ENCODE measurements at regions not wholly inside any gene's neighbourhood (a gene's known extent, or its start where the extent isn't known, plus 50 kb on each side); places are given as distances from the start of the nearest gene placed in this dataset.

- no peak for TF ChIP-seq FOXM1 (IDR thresholded peaks at IDR 0.05; ENCODE audit: borderline replicate concordance, low read depth)
Observed at GRCh38 chr1:55560266-55560665, 345.1 kb upstream of the USP24 start.

- no peak for TF ChIP-seq NFIC (IDR thresholded peaks at IDR 0.05)
- no peak for TF ChIP-seq TAF1 (IDR thresholded peaks at IDR 0.05; ENCODE audit: low read depth)
- TF ChIP-seq CEBPB (IDR thresholded peaks at IDR 0.05) = no peak
- TF ChIP-seq FOXM1 (IDR thresholded peaks at IDR 0.05; ENCODE audit: borderline replicate concordance, low read depth) = no peak
Observed at GRCh38 chr1:55559842-55560241, 344.7 kb upstream of the USP24 start.

- TF ChIP-seq TEAD4 (IDR thresholded peaks at IDR 0.05) (no peak), USF1 (IDR thresholded peaks at IDR 0.05) (no peak), RAD21 (IDR thresholded peaks at IDR 0.05; ENCODE audit: low read depth) (no peak), CREB1 (IDR thresholded peaks at IDR 0.05; ENCODE audit: low read depth) (no peak), CEBPB (IDR thresholded peaks at IDR 0.05) (no peak), FOXM1 (IDR thresholded peaks at IDR 0.05; ENCODE audit: borderline replicate concordance, low read depth) (no peak), TAF1 (IDR thresholded peaks at IDR 0.05; ENCODE audit: low read depth) (no peak), YY1 (IDR thresholded peaks at IDR 0.05; ENCODE audit: low read depth) (no peak), EP300 (IDR thresholded peaks at IDR 0.05; ENCODE audit: borderline replicate concordance) (no peak), ZBTB7A (IDR thresholded peaks at IDR 0.05; ENCODE audit: low read depth) (no peak), TCF12 (IDR thresholded peaks at IDR 0.05; ENCODE audit: low read depth) (no peak), NFIC (IDR thresholded peaks at IDR 0.05) (no peak), EGR1 (IDR thresholded peaks at IDR 0.05) (no peak), MAX (IDR thresholded peaks at IDR 0.05) (no peak), REST (IDR thresholded peaks at IDR 0.05; ENCODE audit: low read depth) (no peak)
Observed at GRCh38 chr1:55559161-55559611, 344.0 kb upstream of the USP24 start.

- no peak for TF ChIP-seq YY1 (IDR thresholded peaks at IDR 0.05; ENCODE audit: low read depth)
- no peak for TF ChIP-seq NFIC (IDR thresholded peaks at IDR 0.05)
- no peak for TF ChIP-seq CEBPB (IDR thresholded peaks at IDR 0.05)
- TF ChIP-seq CREB1 (IDR thresholded peaks at IDR 0.05; ENCODE audit: low read depth) = no peak
- no peak for TF ChIP-seq TEAD4 (IDR thresholded peaks at IDR 0.05)
- no peak for TF ChIP-seq MAX (IDR thresholded peaks at IDR 0.05)
- no peak for TF ChIP-seq EGR1 (IDR thresholded peaks at IDR 0.05)
- TF ChIP-seq EP300 (IDR thresholded peaks at IDR 0.05; ENCODE audit: borderline replicate concordance) = no peak
Observed at GRCh38 chr1:55558515-55558914, 343.4 kb upstream of the USP24 start.

GRCh38 chr1:55555956-55556725, 341.0 kb upstream of the USP24 start:
- TF ChIP-seq EGR1 (IDR thresholded peaks at IDR 0.05) (no peak), CEBPB (IDR thresholded peaks at IDR 0.05) (no peak), EP300 (IDR thresholded peaks at IDR 0.05; ENCODE audit: borderline replicate concordance) (no peak), USF1 (IDR thresholded peaks at IDR 0.05) (no peak), RAD21 (IDR thresholded peaks at IDR 0.05; ENCODE audit: low read depth) (no peak), CREB1 (IDR thresholded peaks at IDR 0.05; ENCODE audit: low read depth) (no peak), TCF12 (IDR thresholded peaks at IDR 0.05; ENCODE audit: low read depth) (no peak), YY1 (IDR thresholded peaks at IDR 0.05; ENCODE audit: low read depth) (no peak)

GRCh38 chr1:55554611-55555010, 339.4 kb upstream of the USP24 start:
- TF ChIP-seq MAX (IDR thresholded peaks at IDR 0.05) (no peak), USF1 (IDR thresholded peaks at IDR 0.05) (no peak), YY1 (IDR thresholded peaks at IDR 0.05; ENCODE audit: low read depth) (no peak)

- TF ChIP-seq TAF1 (IDR thresholded peaks at IDR 0.05; ENCODE audit: low read depth) (no peak), CREB1 (IDR thresholded peaks at IDR 0.05; ENCODE audit: low read depth) (no peak), FOXM1 (IDR thresholded peaks at IDR 0.05; ENCODE audit: borderline replicate concordance, low read depth) (no peak), NFIC (IDR thresholded peaks at IDR 0.05) (no peak), MAX (IDR thresholded peaks at IDR 0.05) (no peak), EP300 (IDR thresholded peaks at IDR 0.05; ENCODE audit: borderline replicate concordance) (no peak), ZBTB7A (IDR thresholded peaks at IDR 0.05; ENCODE audit: low read depth) (no peak), RAD21 (IDR thresholded peaks at IDR 0.05; ENCODE audit: low read depth) (no peak), TEAD4 (IDR thresholded peaks at IDR 0.05) (no peak), USF1 (IDR thresholded peaks at IDR 0.05) (no peak), EGR1 (IDR thresholded peaks at IDR 0.05) (no peak), CEBPB (IDR thresholded peaks at IDR 0.05) (no peak), TCF12 (IDR thresholded peaks at IDR 0.05; ENCODE audit: low read depth) (no peak), REST (IDR thresholded peaks at IDR 0.05; ENCODE audit: low read depth) (no peak), YY1 (IDR thresholded peaks at IDR 0.05; ENCODE audit: low read depth) (no peak)
Observed at GRCh38 chr1:55552636-55553035, 337.5 kb upstream of the USP24 start.
